Stimulated activated CD8-positive, alpha-beta memory T cell treated with anti-CD3 and anti-CD28 coated beads, Interleukin-7, amount 100 ng/mL, for 1 hour (primary cell): ENCODE measurements at regions not wholly inside any gene's neighbourhood (a gene's known extent, or its start where the extent isn't known, plus 50 kb on each side); places are given as distances from the start of the nearest gene placed in this dataset.
"Not testable (repeated sequence)": the region's sequence is repeated elsewhere in the genome, so short reads cannot be mapped to it uniquely, and the experiment has no call there.

Source experiments
- DNase-seq, 2 donors: peaks; one replicate each; pipeline ENCODE4 v3.0.0-alpha.2; 2020; ENCODE audit warnings: low read depth in 2 of 2

DNA sequence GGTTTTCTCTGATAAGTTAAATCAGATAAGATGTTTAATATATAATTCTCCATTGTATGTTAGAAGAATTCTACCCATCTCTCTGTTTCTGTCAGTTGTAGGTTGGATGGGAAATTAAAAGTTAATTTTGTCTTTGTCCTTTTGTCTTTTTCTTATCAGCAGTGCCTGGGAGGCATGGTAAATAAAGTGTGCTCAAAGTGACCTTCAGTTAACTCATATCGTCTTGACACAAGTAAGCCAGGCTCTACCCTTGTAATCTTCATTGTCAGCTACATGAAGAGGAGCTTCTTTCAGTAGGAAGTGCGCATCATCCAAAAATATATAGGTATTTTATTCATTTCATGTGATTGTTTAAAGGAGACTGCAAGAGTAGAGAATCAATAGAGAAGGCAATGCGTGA is 138.9 kb upstream of the NRIP1 start:
- DNase-seq = no peak

DNA sequence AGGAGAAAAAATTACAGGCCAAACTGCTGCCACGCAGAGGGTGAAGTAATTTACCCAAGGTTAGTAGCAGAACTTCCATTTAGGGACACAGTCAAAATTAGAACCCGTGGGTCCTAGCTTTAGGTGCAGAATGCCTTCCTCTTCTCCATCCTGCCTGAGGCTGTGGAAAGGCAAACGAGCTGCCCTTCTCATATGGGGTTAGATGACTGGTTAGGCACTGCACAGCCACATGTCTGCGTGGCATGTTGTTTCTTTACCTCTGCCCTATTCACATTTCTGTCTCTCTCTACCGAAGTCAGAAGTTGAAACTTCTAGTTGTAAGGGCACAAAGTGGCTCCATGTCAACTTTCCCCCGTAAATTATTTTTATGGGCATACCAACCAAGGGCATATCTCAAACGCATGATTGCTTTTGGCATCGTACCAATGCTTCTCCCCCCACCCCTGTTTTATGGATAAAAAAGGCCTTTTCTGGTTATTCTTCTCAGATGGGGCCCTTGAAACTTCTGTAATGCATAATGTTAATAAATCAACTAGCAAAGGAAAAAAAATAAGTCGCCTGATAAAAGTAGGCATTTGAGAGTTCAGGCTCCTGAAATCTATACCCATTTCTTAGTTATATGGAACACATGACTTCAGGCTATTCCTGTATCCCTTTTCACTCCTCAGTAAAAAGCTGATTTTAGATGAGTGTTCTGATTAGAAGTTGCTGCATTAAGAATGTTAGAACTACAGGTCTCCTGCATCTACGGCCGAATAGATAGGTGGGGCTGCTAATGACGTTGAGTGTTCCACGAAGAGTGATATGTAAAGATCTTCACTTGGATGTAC is 139.6 kb upstream of the NRIP1 start:
- DNase-seq = no peak

DNA sequence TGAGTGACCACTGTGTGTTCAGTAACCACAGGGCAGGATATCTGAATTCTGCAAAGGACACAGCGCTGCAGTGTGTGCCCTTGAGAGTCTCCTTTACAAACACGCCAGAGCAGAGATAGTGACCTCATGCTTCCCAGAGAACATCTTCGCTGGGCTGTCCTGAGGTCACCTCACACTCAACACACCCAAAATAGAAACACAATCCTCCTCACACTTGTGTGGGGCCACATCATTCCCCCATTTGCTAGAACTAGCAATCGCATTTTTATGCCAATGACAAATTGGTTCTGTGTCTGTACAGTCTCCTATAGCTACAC is 140.1 kb upstream of the NRIP1 start:
- DNase-seq = no peak

DNA sequence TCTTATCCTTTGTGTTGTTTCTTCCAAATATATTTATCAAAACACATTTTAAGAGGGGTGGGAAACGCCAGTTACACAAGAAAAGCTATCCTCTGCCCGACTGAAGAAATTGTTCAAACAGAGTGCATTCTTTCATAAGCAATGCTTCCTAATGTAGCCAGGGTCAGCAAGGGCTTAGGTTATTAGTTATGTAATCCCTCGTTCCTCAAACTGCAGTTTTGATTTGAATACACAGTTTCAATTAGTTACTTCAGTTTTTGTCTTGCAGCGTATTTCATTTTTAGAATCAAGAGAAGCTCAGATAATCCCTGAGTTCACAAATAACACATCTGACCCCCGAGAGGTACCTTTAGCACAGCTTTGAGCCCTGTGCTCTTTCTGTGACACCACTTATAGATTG is 141.7 kb upstream of the NRIP1 start:
- no peak for DNase-seq

DNA sequence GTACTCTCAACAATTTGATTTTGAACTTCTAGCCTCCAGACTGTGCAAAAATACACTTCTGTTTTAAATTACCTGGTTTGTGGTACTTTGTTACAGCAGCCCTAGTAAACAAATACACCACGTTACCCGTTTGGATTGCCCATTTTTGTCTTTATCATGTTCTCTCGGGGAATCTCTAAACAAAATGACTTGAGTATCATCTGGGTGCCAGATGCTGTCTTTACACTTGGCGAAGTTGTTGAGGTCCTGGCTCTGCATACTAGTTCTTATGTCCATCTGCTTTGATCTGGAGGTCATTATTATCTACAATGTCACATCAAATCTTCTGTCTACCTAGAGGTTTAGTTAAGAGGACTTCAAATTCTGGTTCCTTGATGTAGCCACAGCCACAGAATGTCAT is 142.4 kb upstream of the NRIP1 start:
- DNase-seq = no peak

DNA sequence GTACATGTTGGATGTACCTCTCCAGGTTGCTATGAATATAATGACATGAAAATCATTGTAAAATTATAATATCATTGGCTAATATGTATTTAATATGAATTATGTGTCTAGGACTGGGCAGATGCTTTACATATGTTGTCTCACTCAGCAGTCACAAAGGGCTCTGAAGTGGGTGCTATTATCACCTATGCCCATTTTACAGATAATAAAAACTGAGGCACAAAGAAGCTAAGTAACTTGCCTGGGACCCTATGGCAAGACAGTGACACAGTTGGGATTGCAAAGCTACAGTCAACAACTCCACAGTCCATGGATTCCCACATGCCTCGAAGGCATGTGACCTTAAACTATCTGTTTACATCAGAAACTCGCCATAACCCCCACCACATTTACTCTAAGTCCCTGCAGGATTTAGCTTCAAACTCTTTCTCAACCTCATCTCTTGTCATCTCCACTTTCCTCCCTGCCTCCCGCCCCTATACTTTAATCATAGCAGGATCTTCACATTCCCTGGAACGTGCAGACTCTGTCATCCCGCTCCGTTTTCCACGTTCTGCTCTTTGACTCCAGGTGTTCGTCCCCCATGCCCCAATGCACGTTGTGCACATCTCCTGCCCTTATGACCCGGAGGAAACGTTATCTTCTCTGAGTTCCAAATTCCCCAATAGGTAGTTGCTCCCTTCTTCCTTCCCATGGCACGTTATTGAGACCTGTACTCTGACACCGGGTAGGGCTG is 143.0 kb upstream of the NRIP1 start:
- no peak for DNase-seq

DNA sequence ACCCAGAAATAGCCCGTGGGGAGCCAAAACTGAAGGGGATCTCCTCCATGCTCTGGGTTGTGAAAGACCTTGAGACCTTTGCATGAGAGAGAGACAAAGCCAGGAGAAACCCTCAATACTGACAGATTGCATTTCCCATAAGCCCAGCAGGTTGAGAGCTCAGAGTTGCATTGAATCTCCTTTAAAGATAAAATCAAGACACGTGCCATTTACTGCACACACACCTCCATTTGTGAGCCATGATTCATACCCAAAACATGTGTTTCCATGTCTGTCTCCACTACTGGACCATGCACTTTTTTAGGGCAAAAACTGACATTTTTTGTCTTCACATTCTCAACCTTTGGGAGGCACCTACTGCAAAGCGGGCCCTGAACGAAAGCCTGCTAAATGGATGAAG is 144.0 kb upstream of the NRIP1 start:
- no peak for DNase-seq

DNA sequence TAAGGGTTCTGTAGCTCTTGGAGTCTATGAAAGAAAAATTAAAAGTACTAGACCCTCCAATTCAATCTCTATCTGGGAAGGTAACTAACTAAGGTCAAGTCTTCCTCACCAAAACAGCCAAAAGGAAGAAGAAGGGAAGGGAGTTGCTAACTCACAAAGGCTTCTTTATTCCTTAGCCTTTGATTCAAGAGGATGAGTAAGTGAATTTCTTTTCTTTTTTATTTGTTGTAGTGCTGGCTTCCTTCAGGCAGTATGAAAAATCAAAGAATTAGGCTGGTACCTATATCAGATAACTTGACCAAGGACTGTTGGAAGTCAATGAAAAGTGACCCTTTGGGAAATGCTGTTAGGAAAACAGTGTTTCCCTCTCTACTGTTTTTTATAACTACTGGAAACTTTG is 144.4 kb upstream of the NRIP1 start:
- no peak for DNase-seq

DNA sequence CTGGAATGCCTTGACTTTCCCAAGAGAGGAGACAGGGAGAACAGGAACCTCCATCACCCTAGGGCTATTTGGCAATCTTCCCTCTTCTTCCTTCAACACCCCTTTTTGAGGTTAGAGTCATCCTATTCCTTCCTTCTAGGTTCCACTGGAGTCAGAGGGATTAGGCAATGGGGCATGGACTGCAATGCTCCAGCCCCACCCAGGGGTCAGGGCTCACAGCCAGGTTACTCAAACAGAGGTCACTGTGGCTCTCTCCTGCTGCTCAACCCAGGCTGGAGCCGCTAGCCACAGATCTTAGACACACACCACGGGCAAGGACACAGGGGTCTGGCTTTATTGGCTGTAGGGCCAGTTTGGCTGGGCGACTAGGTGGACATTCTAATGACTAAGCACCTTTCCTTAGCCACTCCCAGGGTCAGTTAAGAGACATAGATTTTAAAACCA is 145.5 kb upstream of the NRIP1 start:
- no peak for DNase-seq

DNA sequence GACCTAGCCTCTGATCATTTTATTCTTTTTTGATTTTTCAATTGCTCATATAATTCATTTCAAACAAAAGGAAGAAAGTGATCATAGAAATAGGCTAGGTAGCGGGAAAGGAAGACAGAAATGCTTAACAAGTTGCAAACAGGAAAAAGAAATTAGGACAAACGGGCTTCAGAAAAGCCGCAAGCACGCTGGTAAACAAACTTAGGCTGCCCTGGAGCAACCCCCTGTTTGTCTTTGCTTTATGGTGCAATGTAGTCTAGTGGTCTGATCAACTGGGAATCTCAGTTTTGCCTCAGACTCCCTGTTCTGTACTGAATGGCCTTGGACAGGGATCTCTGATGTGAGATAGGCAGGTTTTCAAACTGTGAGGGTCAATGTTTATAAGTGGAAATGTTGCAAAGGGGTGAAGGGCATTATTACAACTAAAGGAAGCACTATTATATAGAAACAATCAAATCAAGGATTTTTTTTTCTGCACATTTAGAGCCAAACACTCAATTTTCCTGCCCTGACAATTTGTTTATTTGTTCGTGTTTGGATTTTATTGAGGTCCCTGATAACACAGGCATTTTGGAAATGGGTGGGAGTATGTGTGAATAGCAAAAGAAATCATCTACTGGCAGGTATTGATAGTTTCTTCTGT is 146.8 kb upstream of the NRIP1 start:
- no peak for DNase-seq

DNA sequence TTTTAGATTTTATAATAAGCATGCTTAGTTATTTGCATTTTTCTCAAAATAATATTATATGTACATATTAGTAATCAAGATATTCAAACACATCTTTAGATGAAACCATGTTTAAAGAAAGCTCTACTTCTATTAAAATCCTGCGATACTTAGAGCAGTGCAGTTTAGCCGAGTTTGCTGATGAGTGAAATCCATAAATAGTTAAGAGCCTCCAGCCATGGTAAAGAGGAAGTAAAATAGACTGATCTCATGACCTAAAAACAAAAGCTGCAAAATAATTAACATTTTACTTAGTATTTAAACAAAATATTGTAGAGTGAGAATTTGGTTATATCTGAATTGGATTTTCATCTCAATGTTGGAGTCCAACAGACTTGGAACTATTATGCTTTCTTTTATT is 147.4 kb upstream of the NRIP1 start:
- no peak for DNase-seq

DNA sequence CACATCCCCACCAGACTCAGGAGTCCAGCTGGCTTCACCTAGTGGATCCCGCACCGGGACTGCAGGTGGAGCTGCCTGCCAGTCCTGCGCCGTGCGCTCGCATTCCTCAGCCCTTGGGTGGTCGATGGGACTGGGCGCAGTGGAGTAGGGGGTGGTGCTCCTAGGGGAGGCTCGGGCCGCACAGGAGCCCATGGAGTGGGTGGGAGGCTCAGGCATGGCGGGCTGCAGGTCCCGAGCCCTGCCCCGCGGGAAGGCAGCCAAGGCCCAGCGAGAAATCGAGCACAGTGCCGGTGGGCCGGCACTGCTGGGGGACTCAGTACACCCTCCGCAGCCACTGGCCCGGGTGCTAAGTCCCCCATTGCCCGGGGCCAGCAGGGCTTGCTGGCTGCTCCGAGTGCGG is 153.7 kb upstream of the NRIP1 start:
- DNase-seq = not testable (repeated sequence)

DNA sequence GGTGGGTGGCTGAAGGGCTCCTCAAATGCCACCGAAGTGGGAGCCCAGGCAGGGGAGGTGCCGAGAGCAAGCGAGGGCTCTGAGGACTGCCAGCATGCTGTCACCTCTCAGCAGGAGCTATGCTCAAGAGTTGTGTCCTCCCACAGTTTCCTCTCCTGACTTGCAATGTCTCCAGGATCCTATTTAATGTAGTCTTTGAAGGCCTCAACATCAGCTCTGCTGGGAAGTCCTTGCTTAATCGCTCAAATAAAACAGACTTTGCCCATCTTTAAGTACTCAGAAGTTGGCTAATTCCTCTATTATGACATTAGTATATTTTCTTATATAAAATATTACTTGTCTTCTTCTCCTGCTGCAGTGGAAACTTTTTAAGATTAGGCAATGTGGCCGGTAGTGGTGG is 154.2 kb upstream of the NRIP1 start:
- no peak for DNase-seq

DNA sequence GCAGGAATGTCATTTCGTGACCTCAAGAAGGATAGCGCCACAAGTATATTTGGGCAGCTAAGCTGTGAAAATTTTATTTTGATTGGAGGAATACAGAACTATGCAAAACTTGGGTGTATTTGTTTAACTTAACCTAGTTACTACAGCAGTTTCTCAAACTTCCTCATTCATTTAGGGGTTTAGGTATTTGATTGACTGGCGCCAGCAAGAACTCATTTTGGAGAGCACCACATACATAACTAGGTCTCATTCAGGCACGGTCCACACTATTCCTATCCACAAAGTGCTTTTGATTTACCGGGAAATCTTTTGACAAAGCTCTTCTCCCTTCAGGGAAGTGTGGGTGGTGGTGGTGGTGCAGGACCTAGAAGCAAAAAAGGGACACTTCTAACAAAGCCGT is 155.1 kb upstream of the NRIP1 start:
- no peak for DNase-seq

DNA sequence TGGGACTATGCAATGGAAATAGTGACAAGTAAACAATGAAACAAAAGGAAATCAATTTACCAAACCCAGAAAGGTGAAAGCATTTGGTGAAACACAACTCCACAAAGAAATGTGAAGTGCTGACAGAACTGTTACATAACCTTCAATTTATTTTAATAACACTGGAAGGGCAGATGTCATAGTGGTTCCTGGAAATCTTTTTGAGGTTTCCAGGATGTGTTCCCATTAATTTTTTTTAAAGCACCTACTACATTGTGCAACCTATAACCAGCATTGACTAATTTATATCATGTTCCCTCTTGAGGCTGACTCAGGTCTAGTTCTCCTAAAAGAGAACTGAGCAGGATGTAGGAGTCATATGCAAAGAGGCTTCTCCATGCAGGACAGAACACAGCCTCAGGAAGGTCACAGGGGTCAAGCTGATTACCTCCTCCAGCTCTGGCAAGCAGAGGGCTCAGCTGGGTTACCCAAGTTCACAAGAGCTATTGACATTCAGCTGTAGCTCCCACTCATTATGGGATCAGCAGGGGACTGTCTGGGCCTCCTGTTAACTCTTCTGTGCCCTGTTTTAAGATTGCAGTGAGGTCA is 157.1 kb upstream of the NRIP1 start:
- no peak for DNase-seq

DNA sequence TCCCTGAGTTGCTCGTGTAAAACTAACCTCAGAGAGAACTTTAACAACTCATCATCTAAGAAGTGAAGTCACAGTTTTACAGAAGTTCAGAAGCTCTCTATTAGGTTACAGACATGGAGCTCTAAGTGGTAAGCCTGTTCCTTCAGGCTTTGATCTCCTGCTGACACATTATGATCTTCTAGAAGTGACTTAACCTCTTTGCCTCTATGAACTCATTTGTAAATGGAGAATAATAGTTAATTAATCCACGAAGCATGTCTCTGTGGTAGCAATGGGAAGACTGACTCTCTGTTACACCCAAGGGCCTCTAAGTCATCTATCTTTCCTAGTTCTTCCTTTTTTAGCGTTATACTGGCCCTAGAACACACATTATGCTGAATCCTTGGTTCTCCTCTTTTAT is 157.9 kb upstream of the NRIP1 start:
- no peak for DNase-seq

DNA sequence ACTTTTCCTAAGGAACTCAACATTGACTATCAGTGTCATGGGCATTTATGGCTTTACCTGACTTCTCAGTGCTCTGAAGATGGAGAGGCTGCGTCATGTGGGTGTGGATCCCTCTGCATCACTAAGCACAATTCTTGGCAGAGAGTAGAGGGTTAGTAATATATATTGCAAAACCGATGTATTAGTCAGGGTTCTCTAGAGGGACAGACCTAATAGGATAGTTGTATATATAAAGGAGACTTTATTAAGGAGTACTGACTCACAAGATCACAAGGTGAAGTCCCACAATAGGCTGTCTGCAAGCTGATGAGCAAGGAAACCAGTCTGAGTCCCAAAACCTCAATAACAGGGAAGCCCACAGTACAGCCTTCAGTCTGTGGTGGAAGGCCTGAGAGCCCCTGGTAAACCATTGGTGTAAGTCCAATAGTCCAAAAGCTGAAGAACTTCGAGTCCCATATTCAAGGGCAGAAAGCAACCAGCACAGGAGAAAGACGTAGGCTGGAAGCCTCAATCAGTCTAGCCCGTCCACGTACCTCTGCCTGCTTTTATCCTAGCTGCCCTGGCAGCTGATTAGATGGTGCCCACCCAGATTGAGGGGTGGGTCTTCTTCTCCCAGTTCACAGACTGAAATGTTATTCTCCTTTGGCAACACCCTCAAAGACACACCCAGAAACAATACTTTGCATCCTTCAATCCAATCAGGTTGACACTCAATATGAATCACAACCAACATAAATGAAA is 159.7 kb upstream of the NRIP1 start:
- no peak for DNase-seq

DNA sequence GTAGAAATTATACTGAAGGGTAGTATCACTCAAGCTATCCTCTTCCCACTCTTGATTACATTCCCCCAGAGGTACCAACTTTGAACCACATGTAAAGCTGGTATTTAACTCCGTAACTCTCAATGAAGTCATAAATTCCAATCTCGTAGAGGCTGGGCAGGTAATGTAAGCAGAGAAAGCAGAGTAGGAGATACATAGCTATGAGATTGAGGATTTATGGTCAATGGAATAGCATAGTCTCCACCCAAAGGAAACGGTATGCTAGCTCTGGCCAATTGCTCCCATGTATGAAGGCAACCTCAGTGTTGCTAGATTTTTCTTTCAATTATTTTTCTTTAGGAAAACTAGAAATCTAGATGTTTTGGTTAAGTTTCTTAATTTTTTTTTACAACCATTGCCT is 163.1 kb upstream of the NRIP1 start:
- DNase-seq = no peak

DNA sequence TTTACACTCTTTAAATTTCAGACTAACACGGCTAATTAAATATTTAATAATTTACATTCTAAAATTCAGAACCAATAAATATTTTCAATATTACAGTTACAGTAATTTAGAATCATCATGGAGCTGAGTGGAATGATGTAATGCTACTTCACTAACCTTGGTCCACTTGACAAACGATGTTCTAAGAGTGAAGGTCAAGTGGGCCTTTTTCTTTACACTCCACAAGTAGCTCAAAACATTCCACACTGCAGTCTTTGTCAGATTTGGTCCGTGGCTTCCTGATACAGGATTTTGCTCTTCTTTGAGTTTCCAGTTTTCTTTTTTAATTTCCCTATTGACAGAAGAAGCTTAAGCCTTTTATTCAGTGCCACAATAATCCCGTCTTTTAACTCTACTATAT is 164.6 kb upstream of the NRIP1 start:
- DNase-seq = no peak

DNA sequence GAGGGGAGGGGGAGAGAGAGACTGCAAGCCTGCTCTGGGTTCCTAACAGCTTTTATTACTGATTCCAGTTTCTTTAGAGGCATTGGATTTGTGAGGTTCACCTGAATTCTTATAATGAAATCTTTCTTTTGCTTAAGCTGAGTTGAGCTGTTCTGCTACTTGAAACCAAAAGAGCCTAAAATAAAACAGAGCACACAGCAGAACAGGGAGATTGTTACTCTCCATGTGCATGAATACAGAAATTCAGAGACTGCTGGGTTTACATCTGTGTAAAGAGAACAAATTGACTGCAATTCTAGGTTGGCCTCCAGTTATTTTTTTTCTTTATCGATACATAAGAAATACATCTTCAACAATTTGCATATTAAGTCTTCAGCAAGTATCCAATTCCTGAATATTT is 168.8 kb upstream of the NRIP1 start:
- no peak for DNase-seq

DNA sequence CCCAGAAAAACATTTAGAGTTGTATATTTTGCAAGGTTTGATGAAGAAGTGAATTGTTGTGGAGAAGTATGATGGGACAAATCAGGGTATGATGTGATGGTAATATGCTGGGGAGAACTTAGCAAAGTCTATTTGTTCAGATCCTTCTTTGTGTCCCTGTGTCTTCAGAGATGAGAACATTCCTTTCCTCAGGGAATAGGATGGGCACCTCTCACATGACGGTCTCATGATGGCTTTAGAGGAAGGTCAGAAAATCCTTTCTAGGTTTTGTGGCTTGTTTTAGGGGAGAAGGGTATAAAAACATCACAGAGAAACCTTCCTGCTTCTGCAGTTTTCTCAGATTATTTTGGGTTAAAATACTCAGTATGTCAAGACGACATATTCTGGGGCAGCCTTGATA is 171.3 kb upstream of the NRIP1 start:
- no peak for DNase-seq

DNA sequence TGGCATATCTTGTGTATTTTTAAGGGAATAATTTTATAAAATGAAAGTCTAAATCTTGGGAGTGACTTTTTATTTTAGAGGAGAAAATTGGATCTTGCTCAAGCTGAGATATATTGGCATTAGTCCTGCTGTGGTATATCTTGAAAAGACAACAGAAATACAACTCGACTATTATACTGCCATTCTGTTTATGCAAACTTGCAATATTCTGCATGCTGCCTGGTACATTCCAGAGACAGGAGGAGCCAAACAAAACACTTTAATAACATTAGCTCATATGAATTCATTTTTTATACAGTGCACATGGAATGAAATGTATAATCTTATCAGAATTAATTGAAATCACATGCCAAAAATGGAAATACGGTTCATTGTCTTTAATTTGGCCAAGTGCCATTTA is 176.0 kb upstream of the NRIP1 start:
- DNase-seq = no peak
